HCT116 (cell line): ENCODE measurements at regions not wholly inside any gene's neighbourhood (a gene's known extent, or its start where the extent isn't known, plus 50 kb on each side); places are given as distances from the start of the nearest gene placed in this dataset.
"Not testable (repeated sequence)": the region's sequence is repeated elsewhere in the genome, so short reads cannot be mapped to it uniquely, and the experiment has no call there.

ENCODE experiments used
- CBX3 ChIP-seq: IDR thresholded peaks from 2 replicates; pipeline ENCODE4 v1.6.1; 2012; ENCODE audit warnings: low read depth
- CTCF ChIP-seq, 3 experiments: fragments of 200-600 bp in 1 of 3; sonication (generic) in 1 of 3; IDR thresholded peaks in 2 of 3; conservative IDR thresholded peaks in 1 of 3; 2 replicates each; pipeline ENCODE4 v1.5.1; 2012 to 2017; ENCODE audit warnings: low read depth in 2 of 3, low read length in 2 of 3, antibody characterized with exemption in 1 of 3, borderline replicate concordance in 1 of 3, control low read depth in 1 of 3, mild to moderate bottlenecking in 1 of 3, mixed read lengths in 1 of 3, mixed run types in 1 of 3, moderate library complexity in 1 of 3; ENCODE audit not compliant: insufficient read depth in 1 of 3
- EZH2 ChIP-seq: fragments of 200-600 bp; sonication (generic); IDR thresholded peaks from 2 replicates; pipeline ENCODE4 v1.6.1; 2017; ENCODE audit warnings: antibody characterized with exemption, mixed run types
- EZH2phosphoT487 ChIP-seq: fragments of 200-600 bp; IDR thresholded peaks from 2 replicates; pipeline ENCODE4 v1.6.1; 2018; ENCODE audit warnings: antibody characterized with exemption, borderline replicate concordance
- MAX ChIP-seq: IDR thresholded peaks from 2 replicates; pipeline ENCODE4 v1.6.1; 2012
- POLR2A ChIP-seq: IDR thresholded peaks from 2 replicates; pipeline ENCODE4 v1.7.0; 2011; ENCODE audit warnings: borderline replicate concordance; ENCODE audit not compliant: insufficient read depth, insufficient read length; ENCODE audit errors: extremely low read depth
- POLR2AphosphoS5 ChIP-seq: IDR thresholded peaks from 2 replicates; pipeline ENCODE4 v1.6.1; 2011; ENCODE audit warnings: mild to moderate bottlenecking, low read depth, low read length, moderate library complexity
- REST ChIP-seq: IDR thresholded peaks from 2 replicates; pipeline ENCODE4 v1.6.1; 2012; ENCODE audit warnings: low read depth
- TCF7L2 ChIP-seq: IDR thresholded peaks from 2 replicates; pipeline ENCODE4 v1.7.0; 2011; ENCODE audit warnings: borderline replicate concordance, inconsistent platforms; ENCODE audit not compliant: insufficient read depth, insufficient read length; ENCODE audit errors: extremely low read depth
- YY1 ChIP-seq: IDR thresholded peaks from 2 replicates; pipeline ENCODE4 v1.6.1; 2011; ENCODE audit warnings: low read length, low read depth, moderate library complexity, mild to moderate bottlenecking; ENCODE audit not compliant: insufficient replicate concordance; ENCODE audit errors: extremely low read depth
- ZBTB33 ChIP-seq: IDR thresholded peaks from 2 replicates; pipeline ENCODE4 v1.6.1; 2011; ENCODE audit warnings: mild to moderate bottlenecking, low read length, moderate library complexity; ENCODE audit not compliant: insufficient replicate concordance; ENCODE audit errors: extremely low read depth
- ZNF274 ChIP-seq: fragments of 200-500 bp; sonication (Bioruptor generic); IDR thresholded peaks from 2 replicates; pipeline ENCODE4 v1.6.1; 2014; ENCODE audit warnings: mild to moderate bottlenecking, low read depth, low read length, inconsistent platforms

- TF ChIP-seq ZNF274; YY1; ZBTB33; REST; CTCF (IDR thresholded peaks at IDR 0.05 in 2 of 3, conservative IDR thresholded peaks at IDR 0.05 in 1 of 3; ENCODE audit: borderline replicate concordance in 1 of 3, insufficient read depth in 1 of 3, low read depth in 2 of 3, low read length in 2 of 3); POLR2A; CBX3; TCF7L2; MAX; EZH2; EZH2phosphoT487; POLR2AphosphoS5: not testable (repeated sequence)
Measured at GRCh38 chr15:32505633-32506032, 50.2 kb upstream of the GOLGA8O start.
